Activated naive CD4-positive, alpha-beta T cell treated with anti-CD3 and anti-CD28 coated beads for 36 hours (primary cell): ENCODE measurements at regions not wholly inside any gene's neighbourhood (a gene's known extent, or its start where the extent isn't known, plus 50 kb on each side); places are given as distances from the start of the nearest gene placed in this dataset.
"Not testable (repeated sequence)": the region's sequence is repeated elsewhere in the genome, so short reads cannot be mapped to it uniquely, and the experiment has no call there.

Source experiments
- CTCF ChIA-PET: fragments of 350-600 bp; sonication (Branson Sonifier 250); formaldehyde crosslinking; loops from one replicate; lab custom pipeline; 2021; ENCODE audit warnings: antibody characterized with exemption; lab: Charles Lee
- DNase-seq: peaks from one replicate; pipeline ENCODE4 v3.0.0-alpha.2; 2020
- H3K27ac Mint-ChIP-seq: one replicate; pipeline ENCODE4 v1.8.0; 2021; ENCODE audit warnings: mild to moderate bottlenecking, mixed read lengths
- H3K27me3 Mint-ChIP-seq: one replicate; pipeline ENCODE4 v1.8.0; 2021; ENCODE audit warnings: low read depth, mixed read lengths
- H3K36me3 Mint-ChIP-seq: one replicate; pipeline ENCODE4 v1.8.0; 2021; ENCODE audit warnings: low read depth, mixed read lengths
- H3K4me1 Mint-ChIP-seq: one replicate; pipeline ENCODE4 v1.8.0; 2021; ENCODE audit warnings: low read depth, mixed read lengths
- H3K4me3 Mint-ChIP-seq: one replicate; pipeline ENCODE4 v1.8.0; 2021; ENCODE audit warnings: mild to moderate bottlenecking, moderate library complexity, mixed read lengths
- H3K9me3 Mint-ChIP-seq: one replicate; pipeline ENCODE4 v1.8.0; 2021; ENCODE audit warnings: mixed read lengths
- intact Hi-C: fragments of 100-400 bp; cut with micrococcal nuclease; formaldehyde crosslinking; loops from one replicate; pipeline ENCODE4 v1.15.1; 2023

- intact Hi-C loops: no loop called here
- Mint-ChIP-seq H3K4me1 (peaks cover 4% of the 10 kb centered on the region), H3K27me3 (peaks cover 5% of the 10 kb centered on the region), H3K27ac (no peak overlapping the region), H3K9me3 (peaks cover 10% of the 10 kb centered on the region), H3K4me3 (no peak overlapping the region), H3K36me3 (peaks cover 2% of the 10 kb centered on the region)
- DNase-seq: no peak
- CTCF ChIA-PET: no interaction called here
These were observed 144.0 kb downstream of the THBS2 start for GRCh38 chr6:169109411-169110220.

DNA sequence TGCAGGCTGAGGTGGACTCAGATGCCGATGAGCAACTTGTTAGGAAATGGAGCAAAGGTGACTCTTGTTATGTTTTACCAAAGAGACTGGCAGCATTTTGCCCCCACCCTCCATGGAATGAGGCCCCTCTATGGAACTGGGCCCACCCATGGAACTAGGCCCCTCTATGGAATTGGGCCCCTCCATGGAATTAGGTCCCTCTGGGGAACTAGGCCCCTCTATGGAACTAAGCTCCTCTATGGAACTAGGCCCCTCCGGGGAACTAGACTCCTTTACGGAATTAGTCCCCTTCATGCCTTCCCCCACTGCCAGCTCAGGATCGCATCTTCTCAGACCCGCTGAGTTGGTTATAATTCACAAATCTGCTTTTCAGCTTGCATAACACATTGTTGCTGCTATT lies 144.9 kb downstream of the THBS2 start:
- no peak overlapping the region for H3K4me3 Mint-ChIP-seq
- H3K27me3 Mint-ChIP-seq: peaks cover 5% of the 10 kb centered on the region
- no peak overlapping the region for H3K27ac Mint-ChIP-seq
- no peak for DNase-seq
- H3K36me3 Mint-ChIP-seq: peaks cover 2% of the 10 kb centered on the region
- H3K4me1 Mint-ChIP-seq: peaks cover 4% of the 10 kb centered on the region
- intact Hi-C loops: no loop called here
- peaks cover 10% of the 10 kb centered on the region for H3K9me3 Mint-ChIP-seq
- CTCF ChIA-PET: no interaction called here

DNA sequence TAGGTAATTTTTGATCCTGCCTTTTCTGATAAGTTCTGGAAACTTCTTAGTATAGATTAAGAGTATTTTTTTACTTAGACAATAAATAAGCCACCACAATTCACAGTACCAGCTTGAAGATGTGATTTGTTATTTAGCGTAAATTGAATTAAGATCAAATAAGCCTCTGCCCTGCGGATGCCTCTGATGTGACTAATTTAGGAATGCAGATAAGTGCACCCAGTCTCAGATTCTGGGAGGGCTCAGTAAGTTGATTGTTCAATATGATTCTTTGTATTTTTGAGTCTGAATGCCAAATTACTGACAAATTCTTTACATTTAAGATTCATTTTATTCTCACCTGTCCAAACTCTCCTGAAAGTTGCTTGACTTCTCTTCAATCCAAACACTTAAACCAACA lies 147.5 kb downstream of the THBS2 start:
- CTCF ChIA-PET: no interaction called here
- intact Hi-C loops: no loop called here
- Mint-ChIP-seq H3K4me1 (no peaks in the 10 kb centered on the region), H3K4me3 (no peak overlapping the region), H3K27me3 (peaks cover 8% of the 10 kb centered on the region), H3K27ac (no peak overlapping the region), H3K9me3 (peaks cover 10% of the 10 kb centered on the region), H3K36me3 (peaks cover 2% of the 10 kb centered on the region)
- no peak for DNase-seq

GRCh38 chr6:169101981-169102380 lies 151.7 kb downstream of the THBS2 start:
- DNase-seq: no peak
- Mint-ChIP-seq H3K27ac (no peak overlapping the region), H3K36me3 (no peaks in the 10 kb centered on the region), H3K9me3 (no peaks in the 10 kb centered on the region), H3K4me3 (no peak overlapping the region), H3K27me3 (peaks cover 17% of the 10 kb centered on the region), H3K4me1 (no peaks in the 10 kb centered on the region)
- intact Hi-C loops: no loop called here
- CTCF ChIA-PET: interaction anchor here (0.7 kb wide), 1 partner anchor 688 kb away, joined by 3 read pairs; no protein-coding TSS in a partner anchor

DNA sequence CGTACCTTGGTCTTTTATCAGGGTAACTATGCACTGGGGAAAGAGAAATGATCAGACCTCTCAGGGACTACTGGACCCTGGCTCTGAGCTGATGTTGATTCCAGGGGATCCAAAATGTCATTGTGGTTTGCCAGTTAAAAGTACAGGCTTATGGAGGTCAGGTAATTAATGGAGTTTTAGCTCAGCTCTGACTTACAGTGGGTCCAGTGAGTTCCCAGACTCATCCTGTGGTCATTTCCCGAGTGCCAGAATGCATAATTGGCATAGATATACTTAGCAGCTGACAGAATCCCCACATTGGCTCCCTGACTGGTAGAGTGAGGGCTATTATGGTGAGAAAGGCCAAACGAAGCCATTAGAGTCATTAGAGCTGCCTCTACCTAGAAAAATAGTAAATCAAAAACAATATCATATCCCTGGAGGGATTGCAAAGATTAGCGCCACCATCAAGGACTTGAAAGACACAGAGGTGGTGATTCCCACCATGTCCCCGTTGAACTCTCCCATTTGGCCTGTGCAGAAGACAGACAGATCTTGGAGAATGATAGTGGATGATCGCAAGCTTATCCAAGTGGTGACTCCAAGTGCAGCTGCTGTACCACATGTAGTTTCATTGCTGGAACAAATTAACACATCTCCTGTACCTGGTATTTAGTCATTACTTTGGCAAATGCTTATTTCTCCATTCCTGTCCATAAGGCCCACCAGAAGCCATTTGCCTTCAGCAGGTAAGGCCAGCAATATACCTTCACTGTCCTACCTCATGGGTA lies 152.4 kb downstream of the THBS2 start:
- Mint-ChIP-seq H3K36me3 (no peaks in the 10 kb centered on the region), H3K4me3 (no peak overlapping the region), H3K27ac (no peak overlapping the region), H3K9me3 (no peaks in the 10 kb centered on the region), H3K4me1 (no peaks in the 10 kb centered on the region), H3K27me3 (peaks cover 15% of the 10 kb centered on the region)
- intact Hi-C loops: no loop called here
- no peak for DNase-seq
- CTCF ChIA-PET: no interaction called here

- DNase-seq: no peak
- CTCF ChIA-PET: no interaction called here
- intact Hi-C loops: no loop called here
- no peaks in the 10 kb centered on the region for H3K36me3 Mint-ChIP-seq
- H3K4me3 Mint-ChIP-seq: no peak overlapping the region
- H3K9me3 Mint-ChIP-seq: no peaks in the 10 kb centered on the region
- no peak overlapping the region for H3K27ac Mint-ChIP-seq
- peaks cover 15% of the 10 kb centered on the region for H3K27me3 Mint-ChIP-seq
- H3K4me1 Mint-ChIP-seq: no peaks in the 10 kb centered on the region
These were observed 154.0 kb downstream of the THBS2 start for GRCh38 chr6:169099411-169100202.

DNA sequence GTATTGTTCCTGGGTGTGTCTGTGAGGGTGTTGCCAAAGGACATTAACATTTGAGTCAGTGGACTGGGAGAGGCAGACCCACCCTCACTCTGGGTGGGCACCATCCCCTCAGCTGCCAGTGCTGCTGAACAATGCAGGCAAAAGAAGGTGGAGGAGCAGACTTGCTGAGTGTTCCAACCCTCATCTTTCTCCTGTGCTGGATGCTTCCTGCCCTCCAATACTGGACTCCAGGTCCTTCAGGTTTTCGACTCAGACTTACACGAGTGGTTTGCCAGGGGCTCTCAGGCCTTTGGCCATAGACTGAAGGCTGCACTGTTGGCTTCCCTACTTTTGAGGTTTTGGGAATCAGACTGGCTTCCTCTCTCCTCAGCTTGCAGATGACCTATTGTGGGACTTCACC lies 155.0 kb downstream of the THBS2 start:
- H3K27me3 Mint-ChIP-seq: peaks cover 18% of the 10 kb centered on the region
- H3K4me3 Mint-ChIP-seq, H3K4me1 Mint-ChIP-seq, CTCF ChIA-PET, H3K27ac Mint-ChIP-seq, DNase-seq, H3K36me3 Mint-ChIP-seq, intact Hi-C loops, H3K9me3 Mint-ChIP-seq: not testable (repeated sequence)

DNA sequence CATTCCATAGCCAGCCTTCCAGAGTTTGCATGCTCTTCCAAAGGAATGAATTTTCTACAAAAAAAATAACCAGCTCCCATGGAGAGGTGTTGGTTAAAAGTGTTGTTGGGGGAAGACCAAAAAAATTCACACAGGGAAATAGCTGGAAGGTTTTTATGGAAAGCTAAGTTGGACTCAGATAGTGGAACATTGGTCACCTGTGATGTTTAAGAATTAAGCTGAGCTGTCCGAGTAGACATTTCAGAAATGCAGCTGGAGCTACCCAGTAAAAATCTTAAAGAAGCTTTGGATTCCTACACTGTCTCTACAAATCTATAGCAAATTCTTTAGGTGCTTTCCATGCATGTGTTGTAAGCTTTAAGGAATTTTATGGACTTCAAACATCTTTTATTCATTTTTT lies 155.5 kb downstream of the THBS2 start:
- H3K27me3 Mint-ChIP-seq: peaks cover 18% of the 10 kb centered on the region
- CTCF ChIA-PET: interaction anchor here (0.6 kb wide), 1 partner anchor 11 kb away, joined by 3 read pairs; no protein-coding TSS in a partner anchor
- H3K9me3 Mint-ChIP-seq: no peaks in the 10 kb centered on the region
- H3K36me3 Mint-ChIP-seq: no peaks in the 10 kb centered on the region
- no peaks in the 10 kb centered on the region for H3K4me1 Mint-ChIP-seq
- no peak for DNase-seq
- intact Hi-C loops: no loop called here
- H3K27ac Mint-ChIP-seq: no peak overlapping the region
- no peak overlapping the region for H3K4me3 Mint-ChIP-seq

DNA sequence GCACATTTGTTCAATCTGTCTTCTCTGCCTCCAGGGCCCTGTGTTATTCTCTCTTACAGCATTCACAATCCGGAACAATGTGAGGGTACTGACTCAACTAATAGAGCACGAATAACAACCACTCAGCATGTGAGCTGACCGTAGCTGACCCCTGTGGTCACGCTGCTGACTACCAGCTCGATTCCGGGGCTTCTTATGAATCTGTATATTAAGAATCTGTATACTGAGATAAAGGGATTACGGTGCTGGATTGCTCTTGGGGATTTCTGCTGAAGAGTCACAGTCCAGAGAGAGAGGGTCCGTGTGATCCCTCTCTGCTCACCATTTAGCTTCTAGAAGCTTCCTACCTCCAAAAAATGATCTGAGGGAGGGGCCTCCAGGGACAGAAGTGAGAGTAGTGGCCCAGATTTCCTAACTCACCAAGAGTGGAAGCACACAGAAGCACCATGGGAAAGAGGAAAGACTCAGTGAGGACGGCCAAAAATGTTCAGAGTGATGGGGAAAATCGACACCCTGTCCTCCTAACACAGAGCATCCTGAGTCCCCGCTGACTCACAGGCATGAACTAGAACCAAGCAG lies 156.2 kb downstream of the THBS2 start:
- Mint-ChIP-seq H3K27ac (no peak overlapping the region), H3K4me3 (no peak overlapping the region), H3K9me3 (peaks cover 1% of the 10 kb centered on the region), H3K36me3 (no peaks in the 10 kb centered on the region), H3K27me3 (peaks cover 18% of the 10 kb centered on the region), H3K4me1 (no peaks in the 10 kb centered on the region)
- intact Hi-C loops: no loop called here
- no peak for DNase-seq
- CTCF ChIA-PET: interaction anchor here (0.6 kb wide), 1 partner anchor 10 kb away, joined by 3 read pairs; no protein-coding TSS in a partner anchor

- Mint-ChIP-seq H3K9me3 (peaks cover 9% of the 10 kb centered on the region), H3K4me1 (no peaks in the 10 kb centered on the region), H3K36me3 (no peaks in the 10 kb centered on the region), H3K27ac (no peak overlapping the region), H3K27me3 (peaks cover 15% of the 10 kb centered on the region), H3K4me3 (no peak overlapping the region)
- CTCF ChIA-PET: interaction anchor here (1.2 kb wide), 1 partner anchor 139 kb away, joined by 3 read pairs; no protein-coding TSS in a partner anchor
- intact Hi-C loops: no loop called here
- no peak for DNase-seq
These were observed 157.3 kb downstream of the THBS2 start for GRCh38 chr6:169096388-169096787.

DNA sequence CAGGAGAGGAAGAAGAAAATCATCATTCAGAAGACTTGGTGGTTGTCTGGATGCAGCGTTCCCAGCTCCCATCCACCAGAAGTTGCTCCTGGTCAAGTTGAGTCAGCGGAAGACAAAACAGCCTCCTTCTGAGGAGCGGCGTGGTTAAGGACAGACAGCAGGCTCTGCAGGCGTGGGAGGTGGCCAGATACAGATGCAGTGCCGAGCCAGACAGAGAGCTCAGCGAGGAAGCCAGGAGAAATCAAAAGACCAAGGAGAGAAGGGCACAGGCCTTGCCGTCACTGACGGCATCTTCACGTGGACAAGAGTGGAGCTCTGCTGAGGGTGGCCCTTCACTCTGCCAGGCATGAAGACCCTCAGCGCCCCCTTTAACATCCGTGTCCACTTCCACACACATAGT lies 158.5 kb downstream of the THBS2 start:
- Mint-ChIP-seq H3K36me3 (peaks cover 1% of the 10 kb centered on the region), H3K9me3 (peaks cover 21% of the 10 kb centered on the region), H3K27ac (no peak overlapping the region), H3K4me3 (no peak overlapping the region), H3K27me3 (peaks cover 11% of the 10 kb centered on the region), H3K4me1 (no peaks in the 10 kb centered on the region)
- CTCF ChIA-PET: no interaction called here
- no peak for DNase-seq
- intact Hi-C loops: no loop called here

- Mint-ChIP-seq H3K36me3 (peaks cover 5% of the 10 kb centered on the region), H3K27me3 (peaks cover 8% of the 10 kb centered on the region), H3K9me3 (peaks cover 26% of the 10 kb centered on the region), H3K27ac (no peak overlapping the region), H3K4me1 (no peaks in the 10 kb centered on the region), H3K4me3 (no peak overlapping the region)
- DNase-seq: no peak
- intact Hi-C loops: no loop called here
- CTCF ChIA-PET: no interaction called here
These were observed 159.1 kb downstream of the THBS2 start for GRCh38 chr6:169094552-169094950.
